Thyroid gland (tissue), 4 donors: ENCODE measurements at regions not wholly inside any gene's neighbourhood (a gene's known extent, or its start where the extent isn't known, plus 50 kb on each side); places are given as distances from the start of the nearest gene placed in this dataset.
"Not testable (repeated sequence)": the region's sequence is repeated elsewhere in the genome, so short reads cannot be mapped to it uniquely, and the experiment has no call there.

Experiments
- DNase-seq, 2 donors: peaks; one replicate each; pipeline ENCODE4 v3.0.0-alpha.2; 2019
- H3K27ac ChIP-seq, 3 donors: fragments of 200-600 bp; sonication (generic); 1 replicate in 2 of 3; 2 replicates in 1 of 3; pipeline ENCODE4 v1.5.1; 2016 to 2019; ENCODE audit warnings: mild to moderate bottlenecking in 1 of 3, moderate library complexity in 1 of 3
- H3K27me3 ChIP-seq: fragments of 200-600 bp; sonication (generic); one replicate; pipeline ENCODE4 v1.5.1; 2019
- H3K36me3 ChIP-seq, 2 donors: fragments of 200-600 bp; sonication (generic); one replicate each; pipeline ENCODE4 v1.5.1; 2016 to 2019
- H3K4me1 ChIP-seq, 2 donors: fragments of 200-600 bp; sonication (generic); one replicate each; pipeline ENCODE4 v1.5.1; 2017 to 2019
- H3K4me3 ChIP-seq, 3 donors: fragments of 200-600 bp; sonication (generic); replicated peaks in 1 of 3; 1 replicate in 2 of 3; 2 replicates in 1 of 3; pipeline ENCODE4 v1.5.1; 2016; ENCODE audit warnings: mild to moderate bottlenecking in 1 of 3
- H3K9me3 ChIP-seq: fragments of 200-600 bp; sonication (generic); one replicate; pipeline ENCODE4 v1.5.1; 2017
- WGBS, 2 donors: methylation state at CpG; one replicate each; pipeline ENCODE4 v1.1.5; 2017; 5-methylcytosine and 5-hydroxymethylcytosine counted together
- intact Hi-C: fragments of 100-400 bp; cut with DNase I; formaldehyde crosslinking; loops from one replicate; pipeline ENCODE4 v1.15.1; 2023

GRCh38 chr14:19511055-19511454 is 76.9 kb upstream of the POTEG start:
- H3K27ac ChIP-seq, H3K4me3 ChIP-seq, DNase-seq, intact Hi-C loops, H3K27me3 ChIP-seq, H3K4me1 ChIP-seq, H3K9me3 ChIP-seq, H3K36me3 ChIP-seq: not testable (repeated sequence)
- WGBS, 2 donors: 29 to 80% methylated on average over 1 to 7 of the region's 11 CpGs

GRCh38 chr14:19489475-19489874 is 55.3 kb upstream of the POTEG start:
- H3K4me1 ChIP-seq, H3K27me3 ChIP-seq, intact Hi-C loops, H3K4me3 ChIP-seq, H3K27ac ChIP-seq, H3K9me3 ChIP-seq, H3K36me3 ChIP-seq, DNase-seq: not testable (repeated sequence)
- WGBS, 2 donors: 100% methylated on average over 2 of the region's 2 CpGs; no CpG with 5 or more reads in 1 of the 2 donors

- WGBS, 2 donors: 63 to 100% methylated on average over 1 to 2 of the region's 3 CpGs
- H3K4me3 ChIP-seq, H3K4me1 ChIP-seq, DNase-seq, H3K27ac ChIP-seq, H3K9me3 ChIP-seq, intact Hi-C loops, H3K36me3 ChIP-seq, H3K27me3 ChIP-seq: not testable (repeated sequence)
These were observed 54.3 kb upstream of the POTEG start for GRCh38 chr14:19488457-19488856.

- intact Hi-C loops, H3K27ac ChIP-seq, H3K36me3 ChIP-seq, H3K9me3 ChIP-seq, H3K27me3 ChIP-seq, H3K4me1 ChIP-seq, DNase-seq, H3K4me3 ChIP-seq: not testable (repeated sequence)
- 61% methylated on average over 3 of the region's 14 CpGs; no CpG with 5 or more reads in 1 of the 2 donors for WGBS, 2 donors
These were observed 53.5 kb upstream of the POTEG start for GRCh38 chr14:19487690-19488089.

- H3K36me3 ChIP-seq, H3K4me3 ChIP-seq, DNase-seq, H3K9me3 ChIP-seq, H3K27ac ChIP-seq, intact Hi-C loops, H3K27me3 ChIP-seq, H3K4me1 ChIP-seq: not testable (repeated sequence)
- 90 to 94% methylated on average over 11 of the region's 15 CpGs for WGBS, 2 donors
These were observed 53.1 kb upstream of the POTEG start for GRCh38 chr14:19487265-19487664.

GRCh38 chr14:19485346-19485745 is 51.2 kb upstream of the POTEG start:
- H3K4me3 ChIP-seq, H3K9me3 ChIP-seq, H3K27ac ChIP-seq, H3K36me3 ChIP-seq, intact Hi-C loops, H3K4me1 ChIP-seq, H3K27me3 ChIP-seq: not testable (repeated sequence)
- WGBS, 2 donors: 74 to 91% methylated on average over 3 to 4 of the region's 9 CpGs
- DNase-seq: peak in 1 of 2 donors; percentile 1
